SW480 (cell line): ENCODE measurements at regions not wholly inside any gene's neighbourhood (a gene's known extent, or its start where the extent isn't known, plus 50 kb on each side); places are given as distances from the start of the nearest gene placed in this dataset.
"Not testable (repeated sequence)": the region's sequence is repeated elsewhere in the genome, so short reads cannot be mapped to it uniquely, and the experiment has no call there.

Experiments
- DNase-seq: peaks from one replicate; pipeline ENCODE4 v3.0.0-alpha.2; 2016; ENCODE audit warnings: low spot score

- DNase-seq, result no peak
Measured at GRCh38 chr6:82118150-82118562, 129.4 kb downstream of the IBTK start.

GRCh38 chr6:82114748-82115147 is 132.8 kb downstream of the IBTK start:
- DNase-seq, result no peak

DNA sequence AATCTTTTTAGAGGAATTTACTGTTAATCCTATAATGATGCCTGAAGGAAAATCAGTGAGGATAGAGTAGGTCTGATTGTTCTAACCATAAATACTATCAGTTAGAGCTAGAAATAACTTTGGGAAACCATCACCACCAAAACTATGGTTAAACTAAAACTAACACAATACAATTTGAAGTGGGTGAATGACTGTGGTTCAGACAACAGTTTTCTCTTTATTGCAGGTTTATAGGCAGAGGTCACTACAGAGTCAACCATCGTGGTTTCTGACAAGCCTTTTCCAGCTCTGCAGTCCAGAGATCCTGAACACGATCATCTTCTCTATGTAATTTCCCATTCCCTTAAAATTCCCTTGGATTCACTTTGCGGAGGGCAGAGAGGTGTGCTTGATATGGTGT is 134.3 kb downstream of the IBTK start:
- DNase-seq, result no peak

DNA sequence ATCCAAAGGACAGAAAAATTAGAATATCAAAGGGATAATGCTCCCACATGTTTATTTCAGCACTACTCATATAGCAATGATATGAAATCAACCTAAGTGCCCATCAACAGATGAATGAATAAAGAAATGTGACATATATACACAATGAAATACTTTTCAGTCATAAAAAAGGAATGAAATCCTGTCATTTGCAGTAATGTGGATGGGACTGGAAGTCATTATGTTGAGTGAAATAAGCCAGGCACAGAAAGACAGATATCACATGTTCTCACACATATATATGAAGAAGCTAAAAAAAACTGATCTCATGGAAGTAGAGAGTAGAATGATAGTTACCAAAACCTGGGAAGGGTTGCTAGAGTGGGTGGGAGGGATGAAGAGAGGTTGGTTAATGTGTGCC is 135.7 kb downstream of the IBTK start:
- DNase-seq, result no peak

- DNase-seq, result no peak
Measured at GRCh38 chr6:82111114-82111513, 136.4 kb downstream of the IBTK start.

GRCh38 chr6:82103171-82103570 is 144.4 kb downstream of the IBTK start:
- not testable (repeated sequence) for DNase-seq

DNA sequence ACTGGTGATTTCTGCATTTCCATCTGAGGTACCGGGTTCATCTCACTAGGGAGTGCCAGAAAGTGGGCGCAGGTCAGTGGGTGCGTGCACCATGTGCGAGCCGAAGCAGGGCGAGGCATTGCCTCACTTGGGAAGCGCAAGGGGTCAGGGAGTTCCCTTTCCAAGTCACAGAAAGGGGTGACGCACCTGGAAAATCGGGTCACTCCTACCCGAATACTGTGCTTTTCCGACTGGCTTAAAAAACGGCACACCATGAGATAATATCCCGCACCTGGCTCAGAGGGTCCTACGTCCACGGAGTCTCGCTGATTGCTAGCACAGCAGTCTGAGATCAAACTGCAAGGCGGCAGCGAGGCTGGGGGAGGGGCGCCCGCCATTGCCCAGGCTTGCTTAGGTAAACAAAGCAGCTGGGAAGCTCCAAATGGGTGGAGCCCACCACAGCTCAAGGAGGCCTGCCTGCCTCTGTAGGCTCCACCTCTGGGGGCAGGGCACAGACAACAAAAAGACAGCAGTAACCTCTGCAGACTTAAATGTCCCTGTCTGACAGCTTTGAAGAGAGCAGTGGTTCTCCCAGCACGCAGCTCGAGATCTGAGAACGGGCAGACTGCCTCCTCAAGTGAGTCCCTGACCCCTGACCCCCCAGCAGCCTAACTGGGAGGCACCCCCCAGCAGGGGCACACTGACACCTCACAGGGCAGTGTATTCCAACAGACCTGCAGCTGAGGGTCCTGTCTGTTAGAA is 146.0 kb downstream of the IBTK start:
- not testable (repeated sequence) for DNase-seq

DNA sequence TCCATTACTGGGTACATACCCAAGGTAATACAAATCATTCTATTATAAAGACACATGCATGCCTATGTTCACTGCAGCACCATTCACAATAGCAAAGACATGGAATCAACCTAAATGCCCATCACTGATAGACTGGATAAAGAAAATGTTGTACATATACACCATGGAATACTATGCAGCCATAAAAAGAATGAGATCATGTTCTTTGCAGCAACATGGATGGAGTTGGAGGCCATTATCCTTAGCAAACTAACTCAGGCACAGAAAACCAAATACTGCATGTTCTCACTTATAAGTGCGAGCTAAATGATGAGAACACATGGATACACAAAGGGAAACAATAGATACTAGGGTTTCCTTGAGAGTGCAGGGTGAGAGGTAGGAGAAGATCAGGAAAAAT is 146.8 kb downstream of the IBTK start:
- not testable (repeated sequence) for DNase-seq

GRCh38 chr6:82097676-82098075 is 149.9 kb downstream of the IBTK start:
- DNase-seq, result no peak

DNA sequence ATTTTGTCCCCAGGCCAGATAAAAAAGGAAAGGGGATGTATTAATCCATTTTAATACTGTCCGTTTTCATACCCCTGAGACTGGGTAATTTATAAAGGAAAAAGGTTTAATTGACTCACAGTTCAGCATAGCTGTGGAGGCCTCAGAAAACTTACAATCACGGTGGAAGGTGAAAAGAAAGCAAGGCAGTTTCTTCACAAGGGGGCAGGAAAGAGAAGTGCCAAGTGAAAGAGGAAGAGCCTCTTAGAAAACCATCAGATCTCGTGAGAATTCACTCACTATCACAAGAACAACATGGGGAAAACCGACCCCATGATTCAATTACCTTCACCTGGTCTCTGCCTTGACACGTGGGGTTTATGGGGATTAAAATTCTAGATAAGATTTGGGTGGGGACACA is 152.5 kb downstream of the IBTK start:
- DNase-seq, result no peak

DNA sequence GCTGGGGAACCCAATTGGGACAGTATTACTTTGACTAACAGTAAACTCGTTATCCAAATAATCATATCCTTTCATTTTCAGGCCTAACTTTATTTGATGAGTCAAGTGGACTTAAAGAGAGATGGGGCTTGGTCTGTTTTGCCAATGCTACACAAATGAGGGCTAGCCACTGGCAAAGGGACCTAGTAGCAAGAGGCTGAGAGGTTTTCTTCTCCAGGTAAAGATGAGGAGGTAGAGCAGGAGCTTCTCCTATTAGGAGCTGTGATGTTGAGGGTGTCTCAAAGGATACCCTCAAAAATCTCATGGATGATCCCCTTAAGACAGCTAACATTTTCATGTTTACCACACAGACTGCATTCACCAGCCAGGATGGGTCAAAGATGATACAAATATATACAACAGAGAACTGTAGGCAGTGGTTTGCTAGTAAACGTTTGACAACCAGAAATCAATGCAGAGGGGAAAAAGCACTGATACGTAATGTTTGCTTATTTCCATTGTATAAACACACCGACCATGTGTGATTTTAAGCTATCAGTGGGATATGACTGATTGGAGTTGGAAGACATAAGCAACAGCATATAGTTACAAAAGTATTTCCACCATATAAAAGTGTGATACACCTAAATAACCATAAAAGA is 153.3 kb downstream of the IBTK start:
- DNase-seq, result no peak

GRCh38 chr6:82088978-82089771 is 158.4 kb downstream of the IBTK start:
- no peak for DNase-seq

GRCh38 chr6:82086944-82087343 is 160.6 kb downstream of the IBTK start:
- DNase-seq, result no peak

GRCh38 chr6:82085701-82086100 is 161.8 kb downstream of the IBTK start:
- DNase-seq, result no peak

GRCh38 chr6:82084324-82084920 is 163.1 kb downstream of the IBTK start:
- no peak for DNase-seq

- no peak for DNase-seq
Measured at GRCh38 chr6:82083646-82084045, 163.9 kb downstream of the IBTK start.

DNA sequence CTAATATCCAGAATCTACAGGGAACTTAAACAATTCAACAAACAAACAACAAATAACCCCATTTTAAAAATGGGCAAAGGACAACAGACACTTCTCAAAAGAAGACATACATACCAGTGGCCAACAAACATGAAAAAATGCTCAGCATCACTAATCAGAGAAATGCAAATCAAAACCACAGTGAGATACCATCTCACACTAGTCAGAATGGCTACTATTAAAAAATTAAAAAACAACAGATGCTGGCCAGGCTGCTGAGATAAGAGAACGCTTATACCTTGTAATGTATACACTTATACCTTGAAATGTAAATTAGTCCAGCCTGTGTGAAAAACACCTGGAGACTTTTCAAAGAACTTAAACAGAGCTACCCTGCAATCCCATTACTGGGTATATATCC is 166.8 kb downstream of the IBTK start:
- no peak for DNase-seq

DNA sequence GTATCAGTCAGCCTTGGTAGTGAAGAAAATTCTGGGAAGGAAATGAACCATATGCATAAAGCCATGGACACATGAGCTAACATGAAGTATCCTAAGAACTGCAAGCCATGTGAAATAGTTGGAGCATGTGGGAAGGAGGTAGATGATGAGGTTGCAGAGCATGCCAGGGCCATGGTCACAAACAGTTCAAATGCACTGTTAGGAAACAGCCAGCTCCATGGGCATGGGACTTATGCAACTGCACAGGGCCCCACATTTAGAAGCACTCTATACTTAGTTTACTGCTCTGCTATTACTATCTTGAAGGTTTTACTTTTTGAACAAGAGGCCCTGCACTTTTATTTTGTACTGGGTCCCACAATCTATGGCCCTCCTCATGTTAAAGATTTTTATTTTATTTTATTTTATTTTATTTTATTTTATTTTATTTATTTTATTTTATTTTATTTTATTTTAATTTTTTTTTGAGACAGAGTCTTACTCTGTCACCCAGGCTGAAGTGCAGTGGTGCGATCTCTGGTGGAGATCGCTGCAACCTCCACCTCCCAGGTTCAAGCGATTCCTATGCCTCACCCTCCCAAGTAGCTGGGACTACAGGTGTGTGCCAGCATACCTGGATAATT is 169.1 kb downstream of the IBTK start:
- no peak for DNase-seq

DNA sequence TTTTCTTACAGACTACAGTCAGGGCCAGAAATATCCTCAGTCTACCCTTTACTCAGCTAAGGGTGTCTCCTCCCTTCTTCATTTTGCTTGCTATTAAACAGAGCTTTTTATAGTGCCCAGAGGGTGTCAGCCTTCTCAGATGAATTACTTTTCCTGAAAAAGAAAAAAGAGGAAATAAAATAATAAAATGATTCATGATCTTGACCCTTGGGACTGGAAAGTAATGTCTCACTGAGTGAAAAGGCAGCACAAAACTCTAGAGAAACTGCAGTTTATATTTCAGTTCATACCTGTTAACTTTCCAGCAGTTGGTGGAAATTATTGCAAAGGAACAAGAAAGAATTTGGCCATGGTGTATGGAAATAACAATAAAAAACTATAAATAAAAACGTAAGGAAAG is 170.6 kb downstream of the IBTK start:
- no peak for DNase-seq

DNA sequence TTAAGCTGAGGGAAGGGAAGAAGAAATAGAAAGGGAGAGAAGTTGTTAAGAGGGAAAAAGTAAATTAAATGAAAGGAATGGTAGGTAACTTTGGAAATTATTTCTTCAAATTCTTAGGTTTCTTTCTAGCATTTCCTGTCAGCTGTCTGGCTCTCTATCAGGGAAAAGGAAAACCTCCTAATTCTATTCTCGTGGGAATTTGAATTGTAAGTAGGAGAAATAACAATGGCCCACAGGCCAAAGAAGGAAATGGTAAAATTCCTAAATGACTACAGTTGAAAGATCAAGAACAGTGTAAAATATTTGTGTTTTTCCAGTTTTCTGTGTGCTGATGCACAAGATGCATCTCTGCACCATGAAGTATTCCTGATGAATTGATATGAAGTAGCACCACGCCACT is 173.0 kb downstream of the IBTK start:
- no peak for DNase-seq

GRCh38 chr6:82073484-82073883 is 174.1 kb downstream of the IBTK start:
- no peak for DNase-seq

DNA sequence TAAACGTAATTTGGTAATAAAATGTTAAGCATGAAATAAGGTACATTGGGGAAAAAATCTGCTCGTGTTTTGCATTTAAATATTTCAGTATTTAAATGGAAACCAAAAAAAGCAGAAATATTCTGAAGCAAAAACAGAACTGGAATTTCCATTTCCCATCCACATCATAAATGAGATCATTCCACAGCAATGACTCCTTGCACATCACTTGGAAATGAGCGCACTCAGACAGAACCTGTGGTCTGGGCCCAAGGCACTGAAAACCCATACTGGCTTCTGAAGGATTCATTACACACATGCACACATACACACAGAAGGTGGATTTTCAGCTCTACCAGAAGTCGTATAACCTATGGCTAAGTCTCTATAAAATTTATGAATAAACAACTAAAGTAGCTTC is 174.8 kb downstream of the IBTK start:
- DNase-seq, result no peak
